ENCODE measurements at regions not wholly inside any gene's neighbourhood (a gene's known extent, or its start where the extent isn't known, plus 50 kb on each side); places are given as distances from the start of the nearest gene placed in this dataset.

GRCh38 chr2:53265544-53266299 is 501.9 kb upstream of the CHAC2 start:
- no peak overlapping the region for H3K4me3 ChIP-seq (ENCODE audit: low read depth, low read length)
- H3K36me3 ChIP-seq (ENCODE audit: control insufficient read depth, insufficient read depth, low read length): no peaks in the 10 kb centered on the region
- no peaks in the 10 kb centered on the region for H3K9me3 ChIP-seq (ENCODE audit: control insufficient read depth, insufficient read depth, low read length)
- no peak overlapping the region for H3K27ac ChIP-seq (ENCODE audit: low read depth, low read length)
- 22% methylated on average over 1 of the region's 3 CpGs for WGBS (ENCODE audit: insufficient coverage)
- DNase-seq (ENCODE audit: low read depth in 4 of 6, low spot score in 6 of 6): no peak
- H3K27me3 ChIP-seq (ENCODE audit: control insufficient read depth, insufficient read depth, low read length): no peaks in the 10 kb centered on the region
- no peaks in the 10 kb centered on the region for H3K4me1 ChIP-seq (ENCODE audit: control insufficient read depth, insufficient read depth, low read length)

GRCh38 chr2:53260568-53260967 is 507.0 kb upstream of the CHAC2 start:
- H3K4me3 ChIP-seq (ENCODE audit: low read depth, low read length): no peak overlapping the region

GRCh38 chr2:53259395-53260009 is 508.1 kb upstream of the CHAC2 start:
- Histone ChIP-seq H3K36me3 (ENCODE audit: control insufficient read depth, insufficient read depth, low read length) (no peaks in the 10 kb centered on the region), H3K4me1 (ENCODE audit: control insufficient read depth, insufficient read depth, low read length) (no peaks in the 10 kb centered on the region), H3K9me3 (ENCODE audit: control insufficient read depth, insufficient read depth, low read length) (no peaks in the 10 kb centered on the region), H3K27ac (ENCODE audit: low read depth, low read length) (no peak overlapping the region), H3K27me3 (ENCODE audit: control insufficient read depth, insufficient read depth, low read length) (no peaks in the 10 kb centered on the region), H3K4me3 (ENCODE audit: low read depth, low read length) (no peak overlapping the region)
- DNase-seq (ENCODE audit: low read depth in 4 of 6, low spot score in 6 of 6): no peak
- WGBS (ENCODE audit: insufficient coverage): 97% methylated on average over 27 of the region's 29 CpGs

More at GRCh38 chr2:53260568-53260967, 507.0 kb upstream of the CHAC2 start:
- Histone ChIP-seq H3K9me3 (ENCODE audit: control insufficient read depth, insufficient read depth, low read length) (no peaks in the 10 kb centered on the region), H3K27me3 (ENCODE audit: control insufficient read depth, insufficient read depth, low read length) (no peaks in the 10 kb centered on the region), H3K36me3 (ENCODE audit: control insufficient read depth, insufficient read depth, low read length) (no peaks in the 10 kb centered on the region), H3K4me1 (ENCODE audit: control insufficient read depth, insufficient read depth, low read length) (no peaks in the 10 kb centered on the region), H3K27ac (ENCODE audit: low read depth, low read length) (no peak overlapping the region)
- 94% methylated on average over 4 of the region's 5 CpGs for WGBS (ENCODE audit: insufficient coverage)
- DNase-seq (ENCODE audit: low read depth in 4 of 6, low spot score in 6 of 6): no peak

GRCh38 chr2:53257287-53257686 is 510.3 kb upstream of the CHAC2 start:
- no peak overlapping the region for H3K4me3 ChIP-seq (ENCODE audit: low read depth, low read length)
- H3K9me3 ChIP-seq (ENCODE audit: control insufficient read depth, insufficient read depth, low read length): no peaks in the 10 kb centered on the region
- H3K4me1 ChIP-seq (ENCODE audit: control insufficient read depth, insufficient read depth, low read length): no peaks in the 10 kb centered on the region
- H3K36me3 ChIP-seq (ENCODE audit: control insufficient read depth, insufficient read depth, low read length): no peaks in the 10 kb centered on the region
- H3K27me3 ChIP-seq (ENCODE audit: control insufficient read depth, insufficient read depth, low read length): no peaks in the 10 kb centered on the region
- H3K27ac ChIP-seq (ENCODE audit: low read depth, low read length): no peak overlapping the region
- DNase-seq (ENCODE audit: low read depth in 4 of 6, low spot score in 6 of 6): no peak
- 100% methylated on average over 2 of the region's 3 CpGs for WGBS (ENCODE audit: insufficient coverage)

GRCh38 chr2:53253244-53253643 is 514.4 kb upstream of the CHAC2 start:
- Histone ChIP-seq H3K4me3 (ENCODE audit: low read depth, low read length) (no peak overlapping the region), H3K27ac (ENCODE audit: low read depth, low read length) (no peak overlapping the region), H3K9me3 (ENCODE audit: control insufficient read depth, insufficient read depth, low read length) (no peaks in the 10 kb centered on the region), H3K4me1 (ENCODE audit: control insufficient read depth, insufficient read depth, low read length) (no peaks in the 10 kb centered on the region), H3K36me3 (ENCODE audit: control insufficient read depth, insufficient read depth, low read length) (no peaks in the 10 kb centered on the region), H3K27me3 (ENCODE audit: control insufficient read depth, insufficient read depth, low read length) (no peaks in the 10 kb centered on the region)
- WGBS (ENCODE audit: insufficient coverage): 83% methylated on average over 1 of the region's 2 CpGs
- no peak for DNase-seq (ENCODE audit: low read depth in 4 of 6, low spot score in 6 of 6)

GRCh38 chr2:53252115-53252514 is 515.5 kb upstream of the CHAC2 start:
- Histone ChIP-seq H3K36me3 (ENCODE audit: control insufficient read depth, insufficient read depth, low read length) (no peaks in the 10 kb centered on the region), H3K9me3 (ENCODE audit: control insufficient read depth, insufficient read depth, low read length) (no peaks in the 10 kb centered on the region), H3K27me3 (ENCODE audit: control insufficient read depth, insufficient read depth, low read length) (no peaks in the 10 kb centered on the region), H3K4me3 (ENCODE audit: low read depth, low read length) (no peak overlapping the region), H3K27ac (ENCODE audit: low read depth, low read length) (no peak overlapping the region), H3K4me1 (ENCODE audit: control insufficient read depth, insufficient read depth, low read length) (no peaks in the 10 kb centered on the region)
- WGBS (ENCODE audit: insufficient coverage): no CpG with 5 or more reads among the region's 1 CpG
- no peak for DNase-seq (ENCODE audit: low read depth in 4 of 6, low spot score in 6 of 6)

- Histone ChIP-seq H3K9me3 (ENCODE audit: control insufficient read depth, insufficient read depth, low read length) (no peaks in the 10 kb centered on the region), H3K27ac (ENCODE audit: low read depth, low read length) (no peak overlapping the region), H3K4me3 (ENCODE audit: low read depth, low read length) (no peak overlapping the region), H3K36me3 (ENCODE audit: control insufficient read depth, insufficient read depth, low read length) (no peaks in the 10 kb centered on the region), H3K27me3 (ENCODE audit: control insufficient read depth, insufficient read depth, low read length) (no peaks in the 10 kb centered on the region), H3K4me1 (ENCODE audit: control insufficient read depth, insufficient read depth, low read length) (no peaks in the 10 kb centered on the region)
- peak in 1 of 6 donors; percentile 25 for DNase-seq (ENCODE audit: low read depth in 4 of 6, low spot score in 6 of 6)
- 18% methylated on average over 2 of the region's 6 CpGs for WGBS (ENCODE audit: insufficient coverage)
Observed at GRCh38 chr2:53247956-53248735, 519.5 kb upstream of the CHAC2 start.

GRCh38 chr2:53243430-53243829 is 524.2 kb upstream of the CHAC2 start:
- Histone ChIP-seq H3K27ac (ENCODE audit: low read depth, low read length) (no peak overlapping the region), H3K4me1 (ENCODE audit: control insufficient read depth, insufficient read depth, low read length) (no peaks in the 10 kb centered on the region), H3K9me3 (ENCODE audit: control insufficient read depth, insufficient read depth, low read length) (no peaks in the 10 kb centered on the region), H3K4me3 (ENCODE audit: low read depth, low read length) (no peak overlapping the region), H3K27me3 (ENCODE audit: control insufficient read depth, insufficient read depth, low read length) (no peaks in the 10 kb centered on the region), H3K36me3 (ENCODE audit: control insufficient read depth, insufficient read depth, low read length) (no peaks in the 10 kb centered on the region)
- peak in 1 of 6 donors; percentile 76 for DNase-seq (ENCODE audit: low read depth in 4 of 6, low spot score in 6 of 6)

- no peaks in the 10 kb centered on the region for H3K9me3 ChIP-seq (ENCODE audit: control insufficient read depth, insufficient read depth, low read length)
- H3K4me3 ChIP-seq (ENCODE audit: low read depth, low read length): no peak overlapping the region
- no peaks in the 10 kb centered on the region for H3K4me1 ChIP-seq (ENCODE audit: control insufficient read depth, insufficient read depth, low read length)
- no peak for DNase-seq (ENCODE audit: low read depth in 4 of 6, low spot score in 6 of 6)
- no peaks in the 10 kb centered on the region for H3K27me3 ChIP-seq (ENCODE audit: control insufficient read depth, insufficient read depth, low read length)
- H3K36me3 ChIP-seq (ENCODE audit: control insufficient read depth, insufficient read depth, low read length): no peaks in the 10 kb centered on the region
- no peak overlapping the region for H3K27ac ChIP-seq (ENCODE audit: low read depth, low read length)
- 87% methylated on average over 3 of the region's 3 CpGs for WGBS (ENCODE audit: insufficient coverage)
Observed at GRCh38 chr2:53242090-53242489, 525.5 kb upstream of the CHAC2 start.
